Natural killer cell (primary cell): ENCODE measurements at regions not wholly inside any gene's neighbourhood (a gene's known extent, or its start where the extent isn't known, plus 50 kb on each side); places are given as distances from the start of the nearest gene placed in this dataset.

ENCODE experiments used
- ATAC-seq, 3 donors: fragments of 150-1000 bp in 2 of 3; fragments of 200-7000 bp in 1 of 3; cut with Tn5 transposase; 1 replicate in 1 of 3; 2 replicates in 2 of 3; pipeline ENCODE4 v1.10.0; 2021; ENCODE audit warnings: mild to moderate bottlenecking in 2 of 3, moderate library complexity in 2 of 3
- DNase-seq, 2 donors: peaks; one replicate each; pipeline versions ENCODE4 v3.0.0 to v3.0.0-alpha.2; 2013 to 2021; ENCODE audit warnings: mixed read lengths in 1 of 2
- H3K27ac ChIP-seq: one replicate; pipeline ENCODE4 v1.5.1; 2013; ENCODE audit warnings: mild to moderate bottlenecking, low read length
- H3K27me3 ChIP-seq: one replicate; pipeline ENCODE4 v1.6.1; 2013; ENCODE audit warnings: low read length; ENCODE audit not compliant: control insufficient read depth, insufficient read depth
- H3K36me3 ChIP-seq: one replicate; pipeline ENCODE4 v1.6.1; 2013; ENCODE audit warnings: low read length; ENCODE audit not compliant: control insufficient read depth, insufficient read depth
- H3K4me1 ChIP-seq: one replicate; pipeline ENCODE4 v1.6.1; 2013; ENCODE audit warnings: low read length; ENCODE audit not compliant: control insufficient read depth, insufficient read depth
- H3K4me3 ChIP-seq: one replicate; pipeline ENCODE4 v1.5.1; 2013; ENCODE audit warnings: low read length
- H3K9me3 ChIP-seq: one replicate; pipeline ENCODE4 v1.6.1; 2013; ENCODE audit warnings: low read length; ENCODE audit not compliant: control insufficient read depth, insufficient read depth
- H3K27ac Mint-ChIP-seq, 2 donors: one replicate each; pipeline ENCODE4 v1.8.0; 2022; ENCODE audit warnings: mild to moderate bottlenecking in 2 of 2, mixed read lengths in 2 of 2, moderate library complexity in 1 of 2
- H3K27me3 Mint-ChIP-seq, 2 donors: one replicate each; pipeline ENCODE4 v1.8.0; 2022; ENCODE audit warnings: low read depth in 2 of 2, mixed read lengths in 2 of 2
- H3K36me3 Mint-ChIP-seq: one replicate; pipeline ENCODE4 v1.8.0; 2022; ENCODE audit warnings: mixed read lengths
- H3K4me1 Mint-ChIP-seq, 2 donors: one replicate each; pipeline ENCODE4 v1.8.0; 2022; ENCODE audit warnings: mixed read lengths in 2 of 2
- H3K4me3 Mint-ChIP-seq: one replicate; pipeline ENCODE4 v1.8.0; 2022; ENCODE audit warnings: mild to moderate bottlenecking, moderate library complexity, mixed read lengths
- H3K9me3 Mint-ChIP-seq, 2 donors: one replicate each; pipeline ENCODE4 v1.8.0; 2022; ENCODE audit warnings: mixed read lengths in 2 of 2
- WGBS: methylation state at CpG from one replicate; pipeline ENCODE4 v1.1.7; 2013; ENCODE audit warnings: missing lambda C conversion rate; ENCODE audit not compliant: insufficient coverage; 5-methylcytosine and 5-hydroxymethylcytosine counted together
- intact Hi-C: fragments of 100-400 bp; cut with micrococcal nuclease; formaldehyde crosslinking; loops from one replicate; pipeline ENCODE4 v1.14.2; 2022
- TF ChIP-seq, protein P1 (sequence below): fragments of 200-600 bp; IDR thresholded peaks from one replicate; pipeline ENCODE4 v1.8.0; 2022; ENCODE audit warnings: antibody characterized with exemption

DNA sequence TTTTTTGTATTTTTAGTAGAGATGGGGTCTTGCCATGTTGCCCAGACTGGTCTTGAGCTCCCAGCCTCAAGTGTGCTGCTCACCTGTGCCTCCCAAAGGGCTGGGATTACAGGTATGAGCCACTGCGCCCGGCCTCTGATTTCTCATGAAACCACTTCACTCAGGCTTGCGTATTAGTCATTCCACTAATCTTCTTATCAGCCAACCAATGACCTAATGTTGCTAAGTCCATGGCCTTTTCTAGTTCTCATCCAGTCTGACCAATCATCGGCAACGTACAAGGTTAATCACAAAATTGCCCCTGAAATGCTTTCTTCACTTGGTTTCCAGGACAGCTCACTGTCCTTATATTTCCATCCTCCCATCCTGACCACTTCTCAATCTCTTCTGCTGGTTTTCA lies 605.3 kb upstream of the SLC10A2 start:
- WGBS, result 92% methylated on average over 5 of the region's 5 CpGs
- no peak for ATAC-seq
- TF ChIP-seq, protein P1, sequence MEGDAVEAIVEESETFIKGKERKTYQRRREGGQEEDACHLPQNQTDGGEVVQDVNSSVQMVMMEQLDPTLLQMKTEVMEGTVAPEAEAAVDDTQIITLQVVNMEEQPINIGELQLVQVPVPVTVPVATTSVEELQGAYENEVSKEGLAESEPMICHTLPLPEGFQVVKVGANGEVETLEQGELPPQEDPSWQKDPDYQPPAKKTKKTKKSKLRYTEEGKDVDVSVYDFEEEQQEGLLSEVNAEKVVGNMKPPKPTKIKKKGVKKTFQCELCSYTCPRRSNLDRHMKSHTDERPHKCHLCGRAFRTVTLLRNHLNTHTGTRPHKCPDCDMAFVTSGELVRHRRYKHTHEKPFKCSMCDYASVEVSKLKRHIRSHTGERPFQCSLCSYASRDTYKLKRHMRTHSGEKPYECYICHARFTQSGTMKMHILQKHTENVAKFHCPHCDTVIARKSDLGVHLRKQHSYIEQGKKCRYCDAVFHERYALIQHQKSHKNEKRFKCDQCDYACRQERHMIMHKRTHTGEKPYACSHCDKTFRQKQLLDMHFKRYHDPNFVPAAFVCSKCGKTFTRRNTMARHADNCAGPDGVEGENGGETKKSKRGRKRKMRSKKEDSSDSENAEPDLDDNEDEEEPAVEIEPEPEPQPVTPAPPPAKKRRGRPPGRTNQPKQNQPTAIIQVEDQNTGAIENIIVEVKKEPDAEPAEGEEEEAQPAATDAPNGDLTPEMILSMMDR, result no peak
- H3K27ac ChIP-seq, result no peak overlapping the region
- intact Hi-C loops, result no loop called here
- Mint-ChIP-seq H3K9me3 (peaks cover 19 to 23% of the 10 kb centered on the region in 2 donors), H3K4me3 (no peak overlapping the region), H3K36me3 (no peaks in the 10 kb centered on the region), H3K4me1 (no peaks in the 10 kb centered on the region), H3K27me3 (no peaks in the 10 kb centered on the region), H3K27ac (no peak overlapping the region)
- H3K27me3 ChIP-seq, result no peaks in the 10 kb centered on the region
- H3K36me3 ChIP-seq, result no peaks in the 10 kb centered on the region
- H3K9me3 ChIP-seq, result no peaks in the 10 kb centered on the region
- H3K4me1 ChIP-seq, result no peaks in the 10 kb centered on the region
- H3K4me3 ChIP-seq, result no peak overlapping the region
- DNase-seq, result no peak

DNA sequence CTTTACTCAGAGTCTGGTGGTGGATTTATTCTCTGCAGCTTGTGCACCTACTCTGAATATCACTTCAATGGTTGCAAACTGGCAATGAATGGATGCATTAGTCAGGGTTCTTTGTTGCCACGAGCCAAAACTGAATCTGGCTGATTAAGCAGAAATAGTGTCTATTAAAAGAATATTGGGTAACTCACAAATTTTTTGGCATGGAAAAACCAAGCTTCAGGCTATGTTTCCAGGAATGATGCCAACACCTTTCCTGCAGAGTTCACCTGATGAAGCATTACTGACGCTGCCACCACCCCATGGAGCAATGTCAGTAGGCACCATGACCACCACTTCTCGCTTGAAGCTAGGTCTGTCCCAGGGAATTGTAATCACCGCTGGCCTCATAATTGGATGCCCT lies 597.8 kb upstream of the SLC10A2 start:
- TF ChIP-seq, protein P1, result no peak
- no peak overlapping the region for H3K27ac Mint-ChIP-seq
- H3K4me1 Mint-ChIP-seq, result no peaks in the 10 kb centered on the region
- no peak for DNase-seq
- H3K4me1 ChIP-seq, result no peaks in the 10 kb centered on the region
- ATAC-seq, result no peak
- peaks cover 8 to 17% of the 10 kb centered on the region in 2 donors for H3K9me3 Mint-ChIP-seq
- H3K9me3 ChIP-seq, result no peaks in the 10 kb centered on the region
- H3K4me3 Mint-ChIP-seq, result no peak overlapping the region
- H3K27ac ChIP-seq, result no peak overlapping the region
- no peaks in the 10 kb centered on the region for H3K36me3 Mint-ChIP-seq
- 88% methylated on average over 4 of the region's 4 CpGs for WGBS
- no peaks in the 10 kb centered on the region for H3K27me3 ChIP-seq
- intact Hi-C loops, result no loop called here
- H3K36me3 ChIP-seq, result no peaks in the 10 kb centered on the region
- H3K4me3 ChIP-seq, result no peak overlapping the region
- no peaks in the 10 kb centered on the region for H3K27me3 Mint-ChIP-seq

DNA sequence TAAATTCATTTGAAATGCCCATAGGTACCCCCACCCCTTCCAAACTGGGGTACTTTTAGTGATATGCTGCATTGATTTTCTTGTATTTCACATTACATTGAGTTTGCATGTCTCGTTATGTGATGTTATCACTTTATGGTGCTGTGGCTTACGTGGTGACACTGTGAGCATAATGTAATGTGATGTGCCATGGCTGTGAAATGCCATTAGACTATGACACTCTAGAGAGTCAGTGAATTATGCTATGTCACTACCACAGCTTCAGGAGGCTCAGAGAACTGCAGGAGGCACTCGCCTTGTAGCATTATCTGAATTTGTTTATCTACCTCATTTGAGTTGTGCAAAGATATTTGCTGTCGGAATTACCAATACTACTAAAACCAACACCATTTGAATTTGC lies 590.1 kb upstream of the SLC10A2 start:
- DNase-seq, result no peak
- WGBS, result 53% methylated on average over 4 of the region's 4 CpGs
- intact Hi-C loops, result no loop called here

DNA sequence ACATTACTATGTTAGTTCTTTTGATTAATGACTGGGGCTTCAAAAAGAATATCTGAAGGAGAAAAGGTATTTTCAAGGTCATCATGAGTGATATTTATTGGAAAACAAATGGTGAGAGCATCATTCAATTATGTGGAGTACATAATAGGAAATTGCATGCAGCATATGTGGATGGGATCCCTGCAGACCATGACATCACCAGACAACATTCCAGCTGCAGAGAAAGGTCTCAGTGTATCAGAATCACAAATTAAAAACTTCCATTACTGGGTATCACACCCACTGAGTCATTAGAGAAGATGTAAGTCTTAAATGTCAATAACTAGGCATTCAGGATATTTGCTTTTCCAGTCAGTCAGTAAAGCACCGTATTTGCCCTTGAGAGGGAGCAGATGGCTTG lies 574.4 kb upstream of the SLC10A2 start:
- no peak overlapping the region for H3K4me3 ChIP-seq
- H3K9me3 ChIP-seq, result no peaks in the 10 kb centered on the region
- intact Hi-C loops, result no loop called here
- Mint-ChIP-seq H3K4me3 (no peak overlapping the region), H3K36me3 (no peaks in the 10 kb centered on the region), H3K4me1 (no peaks in the 10 kb centered on the region), H3K27ac (no peak overlapping the region), H3K27me3 (no peaks in the 10 kb centered on the region), H3K9me3 (peaks cover 9 to 10% of the 10 kb centered on the region in 2 donors)
- no peak overlapping the region for H3K27ac ChIP-seq
- H3K27me3 ChIP-seq, result no peaks in the 10 kb centered on the region
- ATAC-seq (no peak), DNase-seq (no peak)
- 71% methylated on average over 1 of the region's 1 CpG for WGBS
- TF ChIP-seq, protein P1, result no peak
- H3K36me3 ChIP-seq, result no peaks in the 10 kb centered on the region
- no peaks in the 10 kb centered on the region for H3K4me1 ChIP-seq

More for the DNA sequence above, 590.1 kb upstream of the SLC10A2 start:
- Histone ChIP-seq H3K36me3 (no peaks in the 10 kb centered on the region), H3K9me3 (no peaks in the 10 kb centered on the region), H3K4me1 (no peaks in the 10 kb centered on the region), H3K27me3 (no peaks in the 10 kb centered on the region), H3K4me3 (no peak overlapping the region), H3K27ac (no peak overlapping the region)
- no peak overlapping the region for H3K27ac Mint-ChIP-seq
- H3K36me3 Mint-ChIP-seq, result no peaks in the 10 kb centered on the region
- no peaks in the 10 kb centered on the region for H3K4me1 Mint-ChIP-seq
- no peak for ATAC-seq
- TF ChIP-seq, protein P1, result no peak
- H3K27me3 Mint-ChIP-seq, result no peaks in the 10 kb centered on the region
- H3K9me3 Mint-ChIP-seq, result peaks cover 0 to 10% of the 10 kb centered on the region in 2 donors
- no peak overlapping the region for H3K4me3 Mint-ChIP-seq
